Stimulated activated CD8-positive, alpha-beta memory T cell treated with anti-CD3 and anti-CD28 coated beads, Interleukin-12 subunit alpha, Interleukin-12 subunit beta, amount 100 ng/mL, for 24 hours (primary cell): ENCODE measurements at regions not wholly inside any gene's neighbourhood (a gene's known extent, or its start where the extent isn't known, plus 50 kb on each side); places are given as distances from the start of the nearest gene placed in this dataset.

ENCODE experiments used
- DNase-seq: peaks from one replicate; pipeline ENCODE4 v3.0.0-alpha.2; 2020; ENCODE audit errors: extremely low read depth

- DNase-seq, result no peak
Observed at GRCh38 chr7:1377111-1377909, 82.0 kb downstream of the MICALL2 start.

- DNase-seq, result no peak
Observed at GRCh38 chr7:1378610-1379601, 80.4 kb downstream of the MICALL2 start.

GRCh38 chr7:1380231-1380815 lies 78.9 kb downstream of the MICALL2 start:
- DNase-seq, result no peak

- no peak for DNase-seq
Observed at GRCh38 chr7:1380821-1381580, 78.3 kb downstream of the MICALL2 start.

- DNase-seq, result no peak
Observed at GRCh38 chr7:1382553-1383397, 76.5 kb downstream of the MICALL2 start.

- no peak for DNase-seq
Observed at GRCh38 chr7:1383398-1384112, 75.7 kb downstream of the MICALL2 start.

- DNase-seq, result no peak
Observed at GRCh38 chr7:1384113-1384415, 75.2 kb downstream of the MICALL2 start.
